Stimulated activated CD8-positive, alpha-beta memory T cell treated with anti-CD3 and anti-CD28 coated beads, Interleukin-15, amount 100 ng/mL, for 48 hours (primary cell): ENCODE measurements at regions not wholly inside any gene's neighbourhood (a gene's known extent, or its start where the extent isn't known, plus 50 kb on each side); places are given as distances from the start of the nearest gene placed in this dataset.

Experiments
- DNase-seq, 2 donors: peaks; one replicate each; pipeline ENCODE4 v3.0.0-alpha.2; 2020; ENCODE audit warnings: low read depth in 2 of 2

DNA sequence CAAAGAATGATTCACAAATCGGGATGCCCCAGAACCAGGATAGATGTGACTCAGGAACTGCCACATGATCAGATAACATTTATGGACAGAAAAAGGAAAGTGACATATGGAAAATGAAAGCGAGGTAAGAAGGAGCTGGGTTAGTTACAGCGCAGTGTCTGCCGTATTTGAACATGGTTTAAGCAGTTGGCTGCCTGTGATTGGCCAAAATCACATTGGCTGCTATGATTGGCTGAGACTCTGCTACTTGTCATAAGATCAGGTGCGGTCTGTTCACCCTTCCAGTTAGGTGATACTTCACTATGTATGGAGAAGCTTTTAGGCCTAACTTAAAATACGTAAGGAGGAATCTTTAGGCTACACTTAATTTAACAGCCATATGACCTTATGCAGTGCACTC is 322.7 kb upstream of the HAND2 start:
- no peak for DNase-seq

DNA sequence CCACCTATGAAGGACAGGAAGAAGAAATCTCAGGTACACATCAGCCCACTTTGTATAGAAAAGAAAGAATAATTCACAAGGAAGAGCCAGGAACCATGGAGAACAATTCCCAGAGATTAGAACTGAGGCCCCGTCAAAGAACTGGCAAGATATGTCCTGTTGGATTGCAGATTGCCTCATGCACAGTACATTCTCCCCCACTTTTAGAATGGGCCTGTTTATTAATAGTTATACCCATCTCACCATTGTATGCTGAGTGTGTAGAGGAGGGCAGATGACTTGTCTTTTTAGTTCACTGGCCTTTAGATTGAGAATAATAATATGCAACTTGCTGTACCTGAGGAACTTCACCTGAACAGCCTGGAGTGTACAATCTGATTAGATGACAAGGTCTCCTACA is 315.6 kb upstream of the HAND2 start:
- DNase-seq: no peak

DNA sequence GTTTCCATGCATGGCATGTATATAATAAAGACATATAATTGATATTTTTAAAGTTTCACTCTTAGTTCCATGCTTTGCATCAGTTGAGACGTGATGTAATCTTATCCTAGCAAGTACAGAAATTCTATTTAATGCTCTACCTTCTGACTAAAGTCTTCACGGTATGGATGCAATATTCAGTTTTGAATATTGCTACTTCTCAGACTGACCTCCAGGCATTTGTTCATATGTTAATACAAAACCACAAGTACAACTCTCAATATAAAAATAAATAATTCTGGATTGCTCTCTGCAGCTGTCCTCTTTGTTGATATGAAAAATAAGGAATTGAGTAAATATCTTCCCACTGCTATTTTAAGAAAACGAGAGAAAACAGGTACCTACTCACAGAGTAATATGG is 309.8 kb upstream of the HAND2 start:
- DNase-seq: no peak

DNA sequence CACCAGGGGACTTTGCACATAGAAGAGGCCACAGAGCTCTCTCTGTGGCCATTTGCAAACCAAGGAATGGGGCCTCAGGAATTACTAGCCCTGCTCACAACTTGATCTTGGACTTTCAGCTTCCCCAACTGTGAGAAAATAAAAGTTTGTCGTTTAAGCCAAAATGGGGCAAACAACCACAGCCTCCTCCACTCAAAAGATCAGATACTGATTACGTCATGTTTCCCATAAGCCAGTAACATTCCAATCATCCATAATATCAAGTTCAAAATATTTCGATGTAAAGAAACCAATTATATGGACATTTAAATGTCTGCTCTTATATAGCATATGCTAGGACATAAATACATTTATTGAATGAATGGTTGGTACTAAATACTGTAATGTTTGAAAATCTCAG is 307.5 kb upstream of the HAND2 start:
- DNase-seq: no peak

DNA sequence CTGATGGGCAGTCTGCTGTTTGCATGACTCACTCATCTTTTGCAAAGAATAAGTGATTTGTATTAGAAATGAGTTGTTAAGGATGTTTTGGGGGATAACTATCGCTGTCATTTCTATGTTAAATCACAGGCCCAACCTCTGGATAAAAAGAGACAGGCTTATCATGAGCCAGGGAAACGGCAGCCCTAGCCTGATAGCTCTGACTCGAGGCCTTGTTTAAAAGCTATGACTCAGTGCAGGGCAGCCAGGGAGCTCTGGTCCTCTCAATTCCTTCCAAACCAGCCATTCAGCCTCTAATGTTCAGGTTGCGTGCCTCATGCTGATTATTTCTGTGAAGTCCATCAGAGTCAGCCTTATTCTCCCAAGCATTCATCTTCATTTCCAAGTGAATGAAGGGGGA is 305.9 kb upstream of the HAND2 start:
- no peak for DNase-seq

DNA sequence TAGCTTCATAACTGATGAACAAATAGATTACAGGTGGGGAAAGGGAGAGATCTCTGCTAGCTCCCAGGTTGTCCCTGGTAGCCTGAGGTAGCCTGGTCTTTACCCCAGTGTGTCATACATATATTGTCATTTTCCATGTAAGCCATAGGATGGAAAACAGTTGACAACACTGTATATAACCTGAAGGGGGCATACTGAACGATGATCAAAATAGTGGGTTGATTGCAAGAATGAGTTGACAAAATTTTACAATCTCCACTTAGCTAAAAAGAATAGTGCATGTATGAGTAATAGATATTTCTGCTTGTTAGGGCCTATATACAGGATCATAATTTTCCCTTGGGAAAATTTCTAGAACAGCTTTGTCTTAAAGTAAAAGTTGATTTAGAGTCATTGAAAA is 304.1 kb upstream of the HAND2 start:
- no peak for DNase-seq

DNA sequence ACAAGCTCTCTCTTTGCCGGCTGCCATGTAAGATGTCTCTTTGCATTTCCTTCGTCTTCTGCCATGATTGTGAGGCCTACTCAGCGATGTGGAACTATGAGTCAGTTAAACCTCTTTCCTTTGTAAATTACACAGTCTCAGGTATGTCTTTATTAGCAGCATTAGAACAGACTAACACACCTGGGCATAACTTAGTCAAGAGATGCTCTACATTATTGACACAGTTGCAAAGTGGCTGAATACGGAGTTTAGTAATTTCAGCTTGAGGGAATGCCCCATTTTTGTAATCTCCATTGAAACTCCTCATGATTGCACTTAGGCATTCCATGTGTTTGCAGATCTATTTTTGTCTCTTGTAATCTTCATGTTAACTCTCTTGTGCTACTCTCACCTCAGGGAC is 299.5 kb upstream of the HAND2 start:
- no peak for DNase-seq

DNA sequence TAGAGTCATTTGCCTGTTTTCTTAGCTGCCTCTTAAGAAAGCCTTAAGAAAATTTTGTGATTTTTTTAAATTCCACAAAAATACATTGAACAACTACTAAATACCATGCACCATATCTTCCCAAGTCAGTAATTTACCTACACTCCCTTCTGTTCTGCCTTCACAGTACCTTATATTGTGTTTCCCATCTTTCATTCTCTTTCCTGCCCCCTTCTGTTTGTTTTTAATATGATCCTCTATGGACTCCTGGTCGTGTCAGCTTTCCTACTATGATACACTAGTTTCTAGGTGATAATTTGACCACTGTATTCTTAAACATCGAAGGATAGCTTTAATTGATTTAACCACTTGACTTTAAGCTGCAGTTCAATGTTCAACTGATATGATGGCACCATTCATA is 297.7 kb upstream of the HAND2 start:
- DNase-seq: no peak

DNA sequence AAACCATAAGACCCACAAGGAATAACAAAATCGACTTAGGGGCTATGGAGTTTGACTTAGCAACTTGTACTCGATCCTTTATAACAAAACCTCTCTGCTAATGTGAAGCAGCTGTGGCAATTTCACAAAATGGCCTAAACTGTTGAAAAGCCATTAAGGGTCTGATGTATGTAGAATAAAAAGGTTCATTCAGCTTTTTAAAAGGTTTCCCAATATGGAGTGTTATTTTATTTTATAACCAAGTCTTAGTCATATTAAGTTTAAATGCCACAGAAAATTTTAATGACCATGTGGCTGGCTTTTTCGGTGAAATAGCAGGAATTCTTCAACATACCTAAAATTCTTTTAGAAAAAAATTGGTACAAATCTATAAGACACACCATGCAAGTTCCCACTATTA is 291.8 kb upstream of the HAND2 start:
- no peak for DNase-seq

DNA sequence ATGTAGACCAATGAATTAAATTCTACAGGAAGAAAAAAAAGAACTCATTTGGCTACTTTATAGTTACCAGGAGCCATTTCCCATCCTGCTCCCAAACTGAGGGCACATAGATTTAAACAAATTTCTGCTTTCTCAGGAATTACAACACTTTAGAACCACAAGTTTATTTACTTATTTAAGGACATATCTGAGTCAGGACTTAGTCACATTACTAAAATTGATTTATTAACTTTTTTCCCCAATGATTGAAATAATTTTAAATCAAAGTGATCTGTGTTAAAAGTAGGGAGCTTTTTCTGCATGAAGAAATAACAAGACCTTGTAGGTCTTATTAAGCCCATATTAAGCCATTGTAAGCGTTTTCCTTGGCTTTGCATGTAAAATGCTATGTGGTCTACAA is 291.0 kb upstream of the HAND2 start:
- no peak for DNase-seq

DNA sequence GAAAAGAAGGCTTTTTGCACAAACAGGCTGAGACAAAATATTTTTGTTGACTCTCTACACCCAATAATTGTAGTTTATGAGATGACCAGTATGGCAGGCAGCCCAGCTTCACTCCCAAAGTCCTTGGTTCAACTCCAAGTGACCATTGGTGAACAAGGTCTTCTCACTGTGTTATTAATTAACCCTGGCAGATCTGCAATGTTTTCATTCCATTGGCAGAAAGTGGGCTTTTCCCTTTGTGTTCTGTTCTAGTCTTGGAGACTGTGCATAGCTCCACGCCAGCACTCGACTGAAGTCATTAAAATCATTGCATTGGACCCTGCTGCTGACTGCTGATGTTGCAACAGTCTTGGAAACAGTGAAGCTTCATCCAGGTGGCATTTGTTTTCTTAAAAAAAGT is 277.3 kb upstream of the HAND2 start:
- DNase-seq: no peak

DNA sequence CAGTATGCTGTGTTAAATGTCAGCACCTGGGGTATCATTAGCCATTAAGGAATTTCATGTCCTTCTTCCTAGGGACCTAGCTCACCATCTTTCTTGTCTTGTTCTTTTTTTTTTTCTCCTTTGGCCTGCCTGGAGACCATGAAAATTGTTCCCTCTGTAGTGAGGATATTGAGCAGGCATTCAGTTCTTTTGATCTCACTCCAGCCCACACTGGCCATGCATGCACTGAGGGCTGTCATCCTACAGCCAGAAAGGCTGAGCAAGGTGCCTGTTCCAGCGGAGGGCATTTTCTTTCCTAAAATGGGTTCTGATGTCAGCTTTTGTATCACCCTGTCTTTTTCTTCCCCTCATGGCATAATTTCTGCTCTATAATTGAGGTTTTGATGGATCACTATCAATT is 275.9 kb upstream of the HAND2 start:
- no peak for DNase-seq

DNA sequence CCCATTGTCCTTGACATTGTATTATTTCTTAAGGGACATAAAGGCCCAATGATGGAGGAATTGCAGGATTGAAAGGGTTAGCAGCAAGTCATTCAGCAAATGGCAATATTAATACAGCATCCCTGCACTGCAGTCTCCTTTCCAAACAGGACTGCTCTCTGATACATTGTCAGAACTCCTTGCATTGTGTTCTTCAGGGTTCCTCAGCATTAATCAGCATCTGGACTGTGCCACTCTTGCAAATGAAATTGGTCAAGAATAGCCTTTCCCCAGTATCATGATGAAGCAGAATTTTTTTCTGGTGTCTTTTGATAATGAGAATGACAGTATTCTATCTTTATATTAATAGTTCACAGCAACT is 272.6 kb upstream of the HAND2 start:
- DNase-seq: no peak

DNA sequence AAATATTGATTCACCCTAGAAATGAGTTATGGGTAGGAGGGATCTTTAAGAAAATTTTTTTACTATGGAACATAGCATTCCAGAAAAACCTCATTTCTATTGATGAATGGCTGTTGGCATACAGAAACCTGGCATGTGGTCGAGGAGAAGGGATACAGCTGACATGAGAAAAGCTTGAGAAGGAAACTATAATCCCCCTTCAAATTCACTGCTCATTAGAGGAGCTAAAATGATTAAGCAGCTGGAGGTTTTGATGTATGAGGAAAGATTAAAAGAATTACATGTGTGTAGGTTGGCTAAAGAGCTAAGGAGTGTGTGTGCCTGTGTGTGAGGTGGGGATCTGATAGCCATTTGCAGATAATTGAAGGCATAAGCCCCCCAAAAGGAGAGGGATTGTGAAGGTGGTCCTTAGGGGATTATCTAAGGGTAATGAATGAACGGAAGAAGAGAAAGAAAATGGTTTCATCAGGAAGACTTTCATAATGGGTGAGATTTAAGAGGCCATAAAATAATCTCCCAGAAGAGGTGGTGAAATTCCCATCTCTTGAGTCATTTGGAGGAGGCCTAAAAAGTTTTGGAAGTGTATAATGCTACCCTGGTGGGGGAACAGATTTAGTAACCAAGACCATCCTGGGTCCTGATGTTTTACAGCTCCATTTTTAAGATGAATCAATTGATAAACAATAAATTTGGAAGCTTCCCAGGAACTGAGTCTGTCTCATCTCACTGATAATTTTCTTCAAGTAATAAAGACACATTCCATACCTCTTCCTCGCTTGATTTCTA is 272.0 kb upstream of the HAND2 start:
- DNase-seq: no peak

DNA sequence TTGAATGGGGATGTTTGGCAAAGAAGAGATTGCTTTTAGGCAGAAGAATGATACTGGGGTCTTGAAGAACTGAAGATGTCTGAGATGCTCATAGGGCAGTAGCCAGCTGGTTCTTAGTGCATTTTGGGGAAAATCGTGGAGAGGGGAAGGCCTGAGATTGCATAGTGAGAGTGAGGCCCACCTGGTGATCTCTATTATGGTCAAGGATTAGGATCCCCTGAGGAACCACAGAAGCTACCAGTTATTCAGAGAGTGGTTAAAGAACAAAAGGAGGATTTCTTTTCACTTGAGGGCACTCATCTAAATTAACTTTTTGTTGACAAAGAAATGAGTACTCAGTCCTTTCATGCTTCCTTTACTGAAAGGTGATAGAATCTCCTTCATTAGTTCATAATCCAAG is 271.3 kb upstream of the HAND2 start:
- DNase-seq: no peak

DNA sequence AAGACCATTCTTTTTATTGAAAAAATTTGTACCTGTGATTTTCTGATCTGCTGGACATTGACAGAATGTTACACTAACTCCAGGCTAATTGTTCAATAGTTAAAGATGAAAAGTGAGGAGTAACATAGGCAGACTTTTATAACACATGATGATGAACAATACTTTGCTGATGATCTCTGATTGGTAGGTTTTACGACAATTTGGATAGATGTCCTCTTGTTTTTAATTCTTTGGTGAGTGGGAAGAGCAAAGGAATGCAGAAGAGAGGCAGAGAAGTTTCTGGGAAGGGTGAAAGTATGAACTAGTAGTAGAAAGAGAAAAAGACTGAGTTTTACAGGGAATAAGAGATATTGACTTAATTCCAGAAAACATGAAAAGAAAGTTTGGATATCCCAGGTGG is 267.3 kb upstream of the HAND2 start:
- no peak for DNase-seq

DNA sequence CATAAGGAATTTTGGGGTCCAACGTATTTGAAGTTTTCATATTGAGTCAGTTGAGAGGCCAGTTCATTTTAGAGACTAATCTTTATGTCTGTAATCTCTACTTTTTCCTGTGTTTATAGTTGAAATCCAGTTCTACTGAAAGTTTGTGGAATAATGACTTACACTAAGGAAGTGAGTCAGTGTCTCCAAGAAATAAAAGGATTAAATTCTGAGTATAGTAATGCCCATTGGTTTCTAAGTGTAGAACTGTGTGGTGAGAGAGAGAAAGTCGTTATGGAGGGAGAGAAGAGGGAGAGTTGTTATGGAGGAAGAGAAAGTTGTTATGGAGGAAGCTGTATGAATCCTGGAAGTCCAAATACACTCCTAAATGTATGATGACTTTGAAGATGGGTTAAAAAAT is 264.6 kb upstream of the HAND2 start:
- no peak for DNase-seq

DNA sequence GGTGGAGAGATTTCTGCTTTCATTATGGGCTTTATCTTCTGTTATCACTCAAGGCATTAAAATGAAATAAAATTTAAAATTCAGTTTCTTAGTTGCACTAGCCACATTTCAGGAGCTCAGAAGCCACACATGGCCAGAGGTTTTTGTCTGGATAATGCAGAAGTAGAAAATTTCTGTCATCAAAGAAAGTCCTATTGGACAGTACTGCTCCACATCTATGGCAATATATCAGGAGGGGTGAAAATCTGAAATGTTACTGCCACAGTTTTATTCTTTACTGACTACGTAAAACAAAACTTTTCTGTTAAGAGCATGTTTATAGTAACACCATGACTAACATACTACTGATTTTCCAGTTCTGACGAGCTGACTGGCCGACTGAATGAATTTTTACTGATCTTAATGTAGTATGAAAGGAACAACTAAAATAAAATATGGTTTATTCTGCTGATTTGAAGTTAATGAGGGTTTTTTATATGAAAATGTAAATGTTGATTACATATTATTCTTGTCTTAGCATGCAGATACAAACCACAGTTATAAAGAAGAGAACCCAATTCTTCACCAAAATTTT is 264.0 kb upstream of the HAND2 start:
- no peak for DNase-seq

DNA sequence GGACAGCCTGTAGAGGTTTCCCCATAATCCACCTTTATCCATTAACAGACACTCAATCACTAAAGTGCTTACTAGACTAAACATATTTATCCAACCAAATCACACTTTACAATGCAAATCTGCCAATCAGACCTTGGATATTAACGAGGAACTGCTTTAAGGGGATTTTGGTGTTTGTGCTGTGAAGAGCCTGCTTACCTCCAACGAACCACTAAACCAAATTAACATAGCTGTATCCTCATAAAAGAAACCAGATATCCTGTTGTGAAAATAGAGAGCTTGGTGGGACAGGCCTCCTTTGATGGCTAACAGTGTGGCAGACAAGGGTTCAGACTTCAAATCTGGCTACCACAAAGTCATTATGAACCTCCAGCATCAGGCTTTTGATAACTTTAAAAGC is 252.6 kb upstream of the HAND2 start:
- DNase-seq: no peak

DNA sequence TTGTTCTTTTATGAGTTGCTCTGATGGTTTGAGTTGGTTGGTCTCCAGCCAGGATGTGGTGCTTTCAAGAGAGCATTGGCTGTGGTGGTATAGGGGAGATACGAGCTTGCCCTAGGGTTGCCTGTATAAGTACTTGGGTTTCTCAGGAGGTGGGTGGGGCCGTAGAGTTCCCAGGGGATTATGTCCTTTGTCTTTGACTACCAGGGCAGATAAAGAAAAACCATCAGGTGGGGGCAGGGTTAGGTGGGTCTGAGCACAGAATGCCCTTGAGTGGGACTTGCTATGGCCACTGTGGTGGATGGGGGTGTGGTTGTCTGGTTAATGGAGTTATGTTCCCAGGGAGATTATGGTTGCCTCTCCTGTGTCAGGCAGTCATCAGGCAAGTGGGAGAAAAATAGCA is 247.9 kb upstream of the HAND2 start:
- no peak for DNase-seq

DNA sequence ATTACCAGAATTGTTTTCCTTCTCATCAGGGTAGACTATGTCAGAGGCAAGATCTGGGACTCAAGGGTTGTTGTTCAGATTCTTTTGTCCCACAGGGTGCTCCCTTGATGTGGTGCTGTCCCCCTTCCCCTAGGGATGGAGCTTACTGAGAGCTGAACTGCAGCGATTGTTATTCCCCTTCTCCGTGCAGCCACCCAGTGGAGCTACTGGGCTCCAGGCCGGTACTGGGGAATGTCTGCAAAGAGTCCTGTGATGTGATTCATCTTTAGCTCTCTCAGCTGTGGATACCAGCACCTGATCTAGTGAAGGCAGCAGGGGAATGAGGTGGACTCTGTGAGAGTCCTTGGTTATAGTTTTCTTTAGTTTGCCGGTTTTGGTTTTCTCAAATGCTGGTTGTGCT is 247.4 kb upstream of the HAND2 start:
- DNase-seq: no peak

DNA sequence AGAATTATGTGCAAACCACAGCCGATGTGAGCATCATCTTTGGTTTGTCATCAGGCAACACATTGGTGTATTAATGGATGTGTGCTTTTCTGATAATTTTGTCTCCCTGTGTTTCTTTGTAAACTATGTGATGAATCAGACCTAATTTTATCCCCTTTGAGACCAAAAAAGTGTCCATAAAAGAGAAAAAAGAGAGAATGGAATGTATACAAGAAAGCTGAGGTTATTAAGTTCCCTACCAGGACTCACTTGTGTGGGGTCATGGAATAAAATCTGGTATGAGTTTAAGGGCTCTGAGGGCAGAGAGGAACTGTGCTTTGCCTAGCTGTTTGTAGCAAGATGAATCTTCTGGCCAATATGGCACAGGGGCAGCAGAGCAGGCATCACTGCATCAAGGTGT is 239.5 kb upstream of the HAND2 start:
- no peak for DNase-seq

DNA sequence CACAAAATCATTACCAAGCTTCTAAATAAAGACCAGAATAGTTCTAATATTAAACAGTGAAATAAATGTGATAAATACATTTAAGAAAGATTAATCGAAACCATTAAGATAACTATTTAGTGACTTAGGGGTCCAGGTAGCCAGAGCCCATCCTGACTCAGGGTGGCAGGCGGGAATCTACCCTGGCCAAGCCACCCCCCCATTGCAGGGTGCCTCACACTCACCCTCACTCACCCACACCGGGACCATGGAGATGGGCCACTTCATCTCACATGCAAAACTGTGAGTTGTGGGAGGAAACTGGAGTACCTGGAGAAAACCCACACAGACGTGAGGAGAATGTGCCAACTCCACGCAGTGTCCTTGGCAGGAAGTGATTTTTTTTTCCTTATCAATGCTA is 237.6 kb upstream of the HAND2 start:
- DNase-seq: no peak

DNA sequence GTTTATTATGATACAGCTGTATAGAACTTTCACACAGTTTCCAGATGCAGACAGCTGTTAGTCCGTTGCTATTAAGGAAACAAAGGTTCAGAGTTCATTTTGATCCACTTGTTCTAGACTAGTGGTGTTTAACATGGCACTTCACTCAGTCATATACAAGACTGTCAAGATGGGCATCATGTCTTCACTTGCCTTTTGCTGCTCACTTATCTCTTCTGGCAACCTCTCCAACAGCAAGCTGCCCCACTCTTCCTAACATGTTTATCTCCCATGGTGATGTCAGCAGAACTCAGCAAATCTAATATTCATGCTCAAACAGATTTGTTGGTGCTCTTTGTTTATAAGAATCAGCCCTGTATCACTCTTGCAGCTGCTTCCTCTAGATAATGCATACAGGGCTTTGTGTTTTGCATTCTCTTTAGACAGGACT is 236.2 kb upstream of the HAND2 start:
- no peak for DNase-seq
